Fibroblast of lung (primary cell): ENCODE measurements at regions not wholly inside any gene's neighbourhood (a gene's known extent, or its start where the extent isn't known, plus 50 kb on each side); places are given as distances from the start of the nearest gene placed in this dataset.

Experiments
- DNase-seq, 2 donors: peaks; one replicate each; pipeline versions ENCODE4 v3.0.0 to v3.0.0-alpha.2; 2010; ENCODE audit warnings: low read depth in 2 of 2
- H2AFZ ChIP-seq: 2 replicates; pipeline ENCODE4 v1.5.1; 2012; ENCODE audit warnings: low read length, control low read depth, inconsistent platforms
- H3K27ac ChIP-seq: 2 replicates; pipeline ENCODE4 v1.5.1; 2011; ENCODE audit warnings: low read length, control low read depth; ENCODE audit not compliant: insufficient read depth
- H3K27me3 ChIP-seq: 2 replicates; pipeline ENCODE4 v1.5.1; 2011; ENCODE audit warnings: mild to moderate bottlenecking, low read length; ENCODE audit not compliant: control insufficient read depth, insufficient read depth
- H3K36me3 ChIP-seq: 2 replicates; pipeline ENCODE4 v1.5.1; 2011; ENCODE audit warnings: low read length; ENCODE audit not compliant: control insufficient read depth, insufficient read depth
- H3K4me1 ChIP-seq: 2 replicates; pipeline ENCODE4 v1.5.1; 2011; ENCODE audit warnings: low read length; ENCODE audit not compliant: control insufficient read depth, insufficient read depth; ENCODE audit errors: extremely low read depth
- H3K4me2 ChIP-seq: 2 replicates; pipeline ENCODE4 v1.5.1; 2011; ENCODE audit warnings: low read length, control low read depth; ENCODE audit not compliant: insufficient read depth; ENCODE audit errors: extremely low read depth
- H3K4me3 ChIP-seq, 4 experiments: fragments of 200-600 bp in 1 of 4; sonication (generic) in 1 of 4; replicated peaks in 1 of 4; 2 replicates each; pipeline ENCODE4 v1.5.1; 2011 to 2016; ENCODE audit warnings: low read length in 4 of 4, low read depth in 3 of 4, mild to moderate bottlenecking in 3 of 4, control low read depth in 2 of 4, inconsistent platforms in 1 of 4, mixed read lengths in 1 of 4; ENCODE audit not compliant: insufficient read depth in 1 of 4; ENCODE audit errors: control extremely low read depth in 1 of 4
- H3K79me2 ChIP-seq: 2 replicates; pipeline ENCODE4 v1.5.1; 2012; ENCODE audit warnings: mild to moderate bottlenecking, low read length, inconsistent platforms; ENCODE audit not compliant: control insufficient read depth, insufficient read depth
- H3K9ac ChIP-seq: 2 replicates; pipeline ENCODE4 v1.5.1; 2011; ENCODE audit warnings: mild to moderate bottlenecking, low read length, control low read depth; ENCODE audit not compliant: insufficient read depth
- H3K9me3 ChIP-seq: 2 replicates; pipeline ENCODE4 v1.5.1; 2012; ENCODE audit warnings: low read depth, low read length; ENCODE audit not compliant: control insufficient read depth, insufficient read depth
- H4K20me1 ChIP-seq: 2 replicates; pipeline ENCODE4 v1.5.1; 2011; ENCODE audit warnings: low read length; ENCODE audit not compliant: control insufficient read depth, insufficient read depth; ENCODE audit errors: extremely low read depth
- CTCF ChIP-seq, 2 donors: IDR thresholded peaks in 1 of 2; conservative IDR thresholded peaks in 1 of 2; 1 replicate in 1 of 2; 2 replicates in 1 of 2; pipeline ENCODE4 v1.5.1; 2011 to 2012; ENCODE audit warnings: low read length in 2 of 2, control low read depth in 1 of 2, inconsistent platforms in 1 of 2, low read depth in 1 of 2, mild to moderate bottlenecking in 1 of 2
- EZH2 ChIP-seq: IDR thresholded peaks from 2 replicates; pipeline ENCODE4 v1.5.1; 2012; ENCODE audit warnings: low read length, control low read depth, mild to moderate bottlenecking; ENCODE audit errors: missing control alignments

GRCh38 chr5:68116868-68117411 lies 98.6 kb upstream of the PIK3R1 start:
- H3K79me2 ChIP-seq, result no peaks in the 10 kb centered on the region
- no peaks in the 10 kb centered on the region for H3K27me3 ChIP-seq
- no peaks in the 10 kb centered on the region for H3K36me3 ChIP-seq
- no peak overlapping the region for H3K27ac ChIP-seq
- no peak overlapping the region for H3K9ac ChIP-seq
- H3K4me2 ChIP-seq, result no peak overlapping the region
- TF ChIP-seq EZH2 (no peak), CTCF (conservative IDR thresholded peaks at IDR 0.05 in 1 of 2, IDR thresholded peaks at IDR 0.05 in 1 of 2; ENCODE audit: low read depth in 1 of 2, low read length in 2 of 2) (no peak)
- H2AFZ ChIP-seq, result no peak overlapping the region
- H4K20me1 ChIP-seq, result no peaks in the 10 kb centered on the region
- DNase-seq, result no peak
- no peaks in the 10 kb centered on the region for H3K9me3 ChIP-seq
- H3K4me3 ChIP-seq, result no peak overlapping the region
- no peaks in the 10 kb centered on the region for H3K4me1 ChIP-seq

- no peak for DNase-seq
Observed at GRCh38 chr5:68116408-68116807, 99.1 kb upstream of the PIK3R1 start.

GRCh38 chr5:68115584-68115983 lies 100.0 kb upstream of the PIK3R1 start:
- Histone ChIP-seq H3K27me3 (no peaks in the 10 kb centered on the region), H3K79me2 (no peaks in the 10 kb centered on the region), H3K9me3 (no peaks in the 10 kb centered on the region), H3K9ac (no peak overlapping the region), H3K4me3 (no peak overlapping the region), H4K20me1 (no peaks in the 10 kb centered on the region), H3K4me1 (no peaks in the 10 kb centered on the region), H3K27ac (no peak overlapping the region), H3K36me3 (no peaks in the 10 kb centered on the region), H3K4me2 (no peak overlapping the region), H2AFZ (no peak overlapping the region)
- DNase-seq, result no peak
- TF ChIP-seq EZH2 (no peak), CTCF (conservative IDR thresholded peaks at IDR 0.05 in 1 of 2, IDR thresholded peaks at IDR 0.05 in 1 of 2; ENCODE audit: low read depth in 1 of 2, low read length in 2 of 2) (no peak)

More at GRCh38 chr5:68116408-68116807, 99.1 kb upstream of the PIK3R1 start:
- Histone ChIP-seq H3K4me3 (no peak overlapping the region), H3K27ac (no peak overlapping the region), H3K27me3 (no peaks in the 10 kb centered on the region), H3K4me2 (no peak overlapping the region), H3K79me2 (no peaks in the 10 kb centered on the region), H4K20me1 (no peaks in the 10 kb centered on the region), H3K9ac (no peak overlapping the region), H3K4me1 (no peaks in the 10 kb centered on the region), H2AFZ (no peak overlapping the region), H3K9me3 (no peaks in the 10 kb centered on the region), H3K36me3 (no peaks in the 10 kb centered on the region)
- no peak for TF ChIP-seq EZH2
- no peak for TF ChIP-seq CTCF (conservative IDR thresholded peaks at IDR 0.05 in 1 of 2, IDR thresholded peaks at IDR 0.05 in 1 of 2; ENCODE audit: low read depth in 1 of 2, low read length in 2 of 2)
